ENCODE measurements at regions not wholly inside any gene's neighbourhood (a gene's known extent, or its start where the extent isn't known, plus 50 kb on each side); places are given as distances from the start of the nearest gene placed in this dataset.

DNA sequence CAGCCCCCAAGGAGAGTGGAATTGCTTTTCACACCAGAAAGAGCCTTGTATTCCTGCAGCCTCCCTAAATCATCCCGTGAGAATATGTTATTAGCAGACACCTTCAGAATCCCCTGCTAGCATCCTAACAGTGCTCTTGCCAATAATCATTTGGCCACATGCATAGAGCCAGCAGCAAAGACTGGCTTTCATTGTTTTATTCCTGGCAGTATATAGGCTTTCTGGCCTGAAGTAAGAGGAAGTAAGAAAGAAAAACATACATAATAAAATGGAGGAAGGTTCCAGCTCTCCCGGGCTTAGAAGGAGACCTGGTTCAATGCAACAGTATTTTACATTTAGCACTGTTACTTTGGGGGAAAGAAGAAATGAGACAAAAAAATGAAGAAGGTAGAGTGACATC is 176.7 kb upstream of the ATF7IP start (continued):
- TF ChIP-seq, protein P1, sequence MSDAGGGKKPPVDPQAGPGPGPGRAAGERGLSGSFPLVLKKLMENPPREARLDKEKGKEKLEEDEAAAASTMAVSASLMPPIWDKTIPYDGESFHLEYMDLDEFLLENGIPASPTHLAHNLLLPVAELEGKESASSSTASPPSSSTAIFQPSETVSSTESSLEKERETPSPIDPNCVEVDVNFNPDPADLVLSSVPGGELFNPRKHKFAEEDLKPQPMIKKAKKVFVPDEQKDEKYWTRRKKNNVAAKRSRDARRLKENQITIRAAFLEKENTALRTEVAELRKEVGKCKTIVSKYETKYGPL (CRISPR knock-in tag; IDR thresholded peaks at IDR 0.05), result no peak
- TF ChIP-seq POLR2AphosphoS5 (IDR thresholded peaks at IDR 0.05; ENCODE audit: low read depth, low read length) (no peak), TARDBP (CRISPR knock-in tag; IDR thresholded peaks at IDR 0.05) (no peak), ZNF766 (CRISPR knock-in tag; IDR thresholded peaks at IDR 0.05; ENCODE audit: borderline replicate concordance) (no peak), MAFG (CRISPR knock-in tag; IDR thresholded peaks at IDR 0.05) (no peak)
- TF ChIP-seq, protein P2, sequence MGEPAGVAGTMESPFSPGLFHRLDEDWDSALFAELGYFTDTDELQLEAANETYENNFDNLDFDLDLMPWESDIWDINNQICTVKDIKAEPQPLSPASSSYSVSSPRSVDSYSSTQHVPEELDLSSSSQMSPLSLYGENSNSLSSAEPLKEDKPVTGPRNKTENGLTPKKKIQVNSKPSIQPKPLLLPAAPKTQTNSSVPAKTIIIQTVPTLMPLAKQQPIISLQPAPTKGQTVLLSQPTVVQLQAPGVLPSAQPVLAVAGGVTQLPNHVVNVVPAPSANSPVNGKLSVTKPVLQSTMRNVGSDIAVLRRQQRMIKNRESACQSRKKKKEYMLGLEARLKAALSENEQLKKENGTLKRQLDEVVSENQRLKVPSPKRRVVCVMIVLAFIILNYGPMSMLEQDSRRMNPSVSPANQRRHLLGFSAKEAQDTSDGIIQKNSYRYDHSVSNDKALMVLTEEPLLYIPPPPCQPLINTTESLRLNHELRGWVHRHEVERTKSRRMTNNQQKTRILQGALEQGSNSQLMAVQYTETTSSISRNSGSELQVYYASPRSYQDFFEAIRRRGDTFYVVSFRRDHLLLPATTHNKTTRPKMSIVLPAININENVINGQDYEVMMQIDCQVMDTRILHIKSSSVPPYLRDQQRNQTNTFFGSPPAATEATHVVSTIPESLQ (CRISPR knock-in tag; conservative IDR thresholded peaks at IDR 0.05), result no peak
- TF ChIP-seq, protein P3, sequence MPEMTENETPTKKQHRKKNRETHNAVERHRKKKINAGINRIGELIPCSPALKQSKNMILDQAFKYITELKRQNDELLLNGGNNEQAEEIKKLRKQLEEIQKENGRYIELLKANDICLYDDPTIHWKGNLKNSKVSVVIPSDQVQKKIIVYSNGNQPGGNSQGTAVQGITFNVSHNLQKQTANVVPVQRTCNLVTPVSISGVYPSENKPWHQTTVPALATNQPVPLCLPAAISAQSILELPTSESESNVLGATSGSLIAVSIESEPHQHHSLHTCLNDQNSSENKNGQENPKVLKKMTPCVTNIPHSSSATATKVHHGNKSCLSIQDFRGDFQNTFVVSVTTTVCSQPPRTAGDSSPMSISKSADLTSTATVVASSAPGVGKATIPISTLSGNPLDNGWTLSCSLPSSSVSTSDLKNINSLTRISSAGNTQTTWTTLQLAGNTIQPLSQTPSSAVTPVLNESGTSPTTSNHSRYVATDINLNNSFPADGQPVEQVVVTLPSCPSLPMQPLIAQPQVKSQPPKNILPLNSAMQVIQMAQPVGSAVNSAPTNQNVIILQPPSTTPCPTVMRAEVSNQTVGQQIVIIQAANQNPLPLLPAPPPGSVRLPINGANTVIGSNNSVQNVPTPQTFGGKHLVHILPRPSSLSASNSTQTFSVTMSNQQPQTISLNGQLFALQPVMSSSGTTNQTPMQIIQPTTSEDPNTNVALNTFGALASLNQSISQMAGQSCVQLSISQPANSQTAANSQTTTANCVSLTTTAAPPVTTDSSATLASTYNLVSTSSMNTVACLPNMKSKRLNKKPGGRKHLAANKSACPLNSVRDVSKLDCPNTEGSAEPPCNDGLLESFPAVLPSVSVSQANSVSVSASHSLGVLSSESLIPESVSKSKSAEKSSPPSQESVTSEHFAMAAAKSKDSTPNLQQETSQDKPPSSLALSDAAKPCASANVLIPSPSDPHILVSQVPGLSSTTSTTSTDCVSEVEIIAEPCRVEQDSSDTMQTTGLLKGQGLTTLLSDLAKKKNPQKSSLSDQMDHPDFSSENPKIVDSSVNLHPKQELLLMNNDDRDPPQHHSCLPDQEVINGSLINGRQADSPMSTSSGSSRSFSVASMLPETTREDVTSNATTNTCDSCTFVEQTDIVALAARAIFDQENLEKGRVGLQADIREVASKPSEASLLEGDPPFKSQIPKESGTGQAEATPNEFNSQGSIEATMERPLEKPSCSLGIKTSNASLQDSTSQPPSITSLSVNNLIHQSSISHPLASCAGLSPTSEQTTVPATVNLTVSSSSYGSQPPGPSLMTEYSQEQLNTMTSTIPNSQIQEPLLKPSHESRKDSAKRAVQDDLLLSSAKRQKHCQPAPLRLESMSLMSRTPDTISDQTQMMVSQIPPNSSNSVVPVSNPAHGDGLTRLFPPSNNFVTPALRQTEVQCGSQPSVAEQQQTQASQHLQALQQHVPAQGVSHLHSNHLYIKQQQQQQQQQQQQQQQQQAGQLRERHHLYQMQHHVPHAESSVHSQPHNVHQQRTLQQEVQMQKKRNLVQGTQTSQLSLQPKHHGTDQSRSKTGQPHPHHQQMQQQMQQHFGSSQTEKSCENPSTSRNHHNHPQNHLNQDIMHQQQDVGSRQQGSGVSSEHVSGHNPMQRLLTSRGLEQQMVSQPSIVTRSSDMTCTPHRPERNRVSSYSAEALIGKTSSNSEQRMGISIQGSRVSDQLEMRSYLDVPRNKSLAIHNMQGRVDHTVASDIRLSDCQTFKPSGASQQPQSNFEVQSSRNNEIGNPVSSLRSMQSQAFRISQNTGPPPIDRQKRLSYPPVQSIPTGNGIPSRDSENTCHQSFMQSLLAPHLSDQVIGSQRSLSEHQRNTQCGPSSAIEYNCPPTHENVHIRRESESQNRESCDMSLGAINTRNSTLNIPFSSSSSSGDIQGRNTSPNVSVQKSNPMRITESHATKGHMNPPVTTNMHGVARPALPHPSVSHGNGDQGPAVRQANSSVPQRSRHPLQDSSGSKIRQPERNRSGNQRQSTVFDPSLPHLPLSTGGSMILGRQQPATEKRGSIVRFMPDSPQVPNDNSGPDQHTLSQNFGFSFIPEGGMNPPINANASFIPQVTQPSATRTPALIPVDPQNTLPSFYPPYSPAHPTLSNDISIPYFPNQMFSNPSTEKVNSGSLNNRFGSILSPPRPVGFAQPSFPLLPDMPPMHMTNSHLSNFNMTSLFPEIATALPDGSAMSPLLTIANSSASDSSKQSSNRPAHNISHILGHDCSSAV (CRISPR knock-in tag; IDR thresholded peaks at IDR 0.05; ENCODE audit: borderline replicate concordance), result no peak

All from HepG2 (cell line).